Endothelial cell of umbilical vein (primary cell): ENCODE measurements at regions not wholly inside any gene's neighbourhood (a gene's known extent, or its start where the extent isn't known, plus 50 kb on each side); places are given as distances from the start of the nearest gene placed in this dataset.

ENCODE experiments used
- BruUV-seq: library from RNA; stranded (reverse); fragments of 400-500 nt; replicated peaks from 2 replicates; lab custom pipeline; 2021; lab: Mats Ljungman, UMichigan
- CTCF ChIA-PET: fragments of 300-600, 350-600 bp; sonication (Branson Sonifier 250); formaldehyde crosslinking; loops from one replicate; lab custom pipeline; 2021; ENCODE audit warnings: antibody characterized with exemption, inconsistent platforms; lab: Charles Lee
- POLR2A ChIA-PET: fragments of 300-600, 350-600 bp; sonication (Branson Sonifier 250); formaldehyde crosslinking; loops from one replicate; lab custom pipeline; 2021; ENCODE audit warnings: antibody characterized with exemption, inconsistent platforms; lab: Charles Lee
- DNase-seq: peaks from one replicate; pipeline ENCODE4 v3.0.0-alpha.2; 2011; ENCODE audit warnings: low read depth, low spot score
- FAIRE-seq: peaks from 2 replicates; lab custom pipeline; 2011; peaks lifted over from hg19 to GRCh38; lab: Jason Lieb, UNC
- H2AFZ ChIP-seq: 2 replicates; pipeline ENCODE4 v1.6.0; 2012; ENCODE audit warnings: low read depth, low read length, control low read depth, inconsistent platforms
- H3K27ac ChIP-seq: 2 replicates; pipeline ENCODE4 v1.5.1; 2011; ENCODE audit warnings: low read depth, mild to moderate bottlenecking, control low read depth, low read length, moderate library complexity; ENCODE audit not compliant: insufficient read depth
- H3K27me3 ChIP-seq, 2 experiments: 2 replicates each; pipeline versions ENCODE4 v1.6.0 to v1.6.1; 2011; ENCODE audit warnings: low read length in 2 of 2, mixed read lengths in 1 of 2; ENCODE audit not compliant: control insufficient read depth in 2 of 2, insufficient read depth in 2 of 2
- H3K36me3 ChIP-seq, 2 experiments: 2 replicates in 1 of 2; 3 replicates in 1 of 2; pipeline ENCODE4 v1.5.1; 2011; ENCODE audit warnings: low read length in 2 of 2, mild to moderate bottlenecking in 1 of 2, moderate library complexity in 1 of 2; ENCODE audit not compliant: control insufficient read depth in 2 of 2, insufficient read depth in 2 of 2; ENCODE audit errors: extremely low read depth in 1 of 2
- H3K4me1 ChIP-seq: 3 replicates; pipeline ENCODE4 v1.5.1; 2011; ENCODE audit warnings: mild to moderate bottlenecking, low read length; ENCODE audit not compliant: control insufficient read depth, insufficient read depth; ENCODE audit errors: extremely low read depth
- H3K4me2 ChIP-seq: 2 replicates; pipeline ENCODE4 v1.6.1; 2011; ENCODE audit warnings: low read length, control low read depth, mixed read lengths; ENCODE audit not compliant: insufficient read depth
- H3K4me3 ChIP-seq, 3 experiments: fragments of 200-600 bp in 1 of 3; sonication (generic), shearing (Covaris generic) in 1 of 3; replicated peaks in 1 of 3; 2 replicates each; pipeline ENCODE4 v1.5.1; 2011 to 2016; ENCODE audit warnings: control low read depth in 3 of 3, low read length in 3 of 3, mild to moderate bottlenecking in 2 of 3, inconsistent platforms in 1 of 3, low read depth in 1 of 3, moderate library complexity in 1 of 3; ENCODE audit not compliant: insufficient read depth in 1 of 3
- H3K79me2 ChIP-seq: 2 replicates; pipeline ENCODE4 v1.6.0; 2012; ENCODE audit warnings: low read length, inconsistent platforms; ENCODE audit not compliant: control insufficient read depth, insufficient read depth
- H3K9ac ChIP-seq: replicated peaks from 2 replicates; pipeline ENCODE3; 2011; ENCODE audit warnings: low read length, control low read depth; ENCODE audit not compliant: insufficient read depth; ENCODE audit errors: extremely low read depth
- H3K9me1 ChIP-seq: replicated peaks from 3 replicates; pipeline ENCODE4 v1.6.0; 2011; ENCODE audit warnings: mild to moderate bottlenecking, low read length; ENCODE audit not compliant: control insufficient read depth, insufficient read depth; ENCODE audit errors: extremely low read depth
- H3K9me3 ChIP-seq: replicated peaks from 2 replicates; pipeline ENCODE4 v1.5.1; 2012; ENCODE audit warnings: low read length, inconsistent platforms; ENCODE audit not compliant: control insufficient read depth, insufficient read depth
- H4K20me1 ChIP-seq: replicated peaks from 2 replicates; pipeline ENCODE3; 2011; ENCODE audit warnings: mild to moderate bottlenecking, low read length; ENCODE audit not compliant: control insufficient read depth, insufficient read depth; ENCODE audit errors: extremely low read depth
- EZH2 ChIP-seq: IDR thresholded peaks from 2 replicates; pipeline ENCODE4 v1.6.1; 2012; ENCODE audit warnings: borderline replicate concordance, low read depth, mild to moderate bottlenecking, moderate library complexity, low read length, inconsistent platforms; ENCODE audit not compliant: severe bottlenecking
- FOS ChIP-seq: IDR thresholded peaks from 2 replicates; pipeline ENCODE4 v1.6.1; 2011; ENCODE audit warnings: mild to moderate bottlenecking, low read length, moderate library complexity, borderline replicate concordance; ENCODE audit not compliant: insufficient read depth
- GATA2 ChIP-seq: IDR thresholded peaks from 2 replicates; pipeline ENCODE4 v1.7.0; 2011; ENCODE audit warnings: low read depth, mild to moderate bottlenecking, moderate library complexity, mixed read lengths, low read length; ENCODE audit not compliant: insufficient read length, insufficient read depth
- JUN ChIP-seq: IDR thresholded peaks from 2 replicates; pipeline ENCODE4 v1.6.1; 2011; ENCODE audit warnings: borderline replicate concordance, low read depth; ENCODE audit not compliant: insufficient read length, insufficient read depth
- MYC ChIP-seq: IDR thresholded peaks from one replicate; pipeline ENCODE4 v1.6.1; 2011; ENCODE audit warnings: mild to moderate bottlenecking, low read depth, low read length
- POLR2A ChIP-seq: IDR thresholded peaks from 2 replicates; pipeline ENCODE4 v1.6.1; 2012; ENCODE audit warnings: low read depth, mild to moderate bottlenecking, control low read depth, low read length
- POLR2AphosphoS5 ChIP-seq: IDR thresholded peaks from 2 replicates; pipeline ENCODE4 v1.6.1; 2012; ENCODE audit warnings: low read depth, mild to moderate bottlenecking, control low read depth, low read length, moderate library complexity; ENCODE audit not compliant: insufficient read depth
- dilution Hi-C: fragments of 300-500 bp; cut with MboI; formaldehyde crosslinking; loops from one replicate; pipeline ENCODE4 v1.15.0; 2019; ENCODE audit warnings: low sequenced_read_pairs; ENCODE audit not compliant: extremely low pct_ligation_motif_present
- intact Hi-C: fragments of 100-400 bp; cut with micrococcal nuclease; formaldehyde crosslinking; loops from one replicate; pipeline ENCODE4 v1.10.0; 2022
- TF ChIP-seq, protein P1 (sequence below), 2 donors: IDR thresholded peaks; 1 replicate in 1 of 2; 2 replicates in 1 of 2; pipeline ENCODE4 v1.5.1; 2011; ENCODE audit warnings: low read length in 2 of 2, mild to moderate bottlenecking in 2 of 2, moderate library complexity in 2 of 2, control low read depth in 1 of 2, inconsistent platforms in 1 of 2, low read depth in 1 of 2; ENCODE audit not compliant: insufficient read depth in 1 of 2; ENCODE audit errors: extremely low read depth in 1 of 2
- TF ChIP-seq, protein P2 (sequence below): IDR thresholded peaks from 2 replicates; pipeline ENCODE4 v1.6.1; 2011; ENCODE audit not compliant: insufficient read depth, insufficient read length

DNA sequence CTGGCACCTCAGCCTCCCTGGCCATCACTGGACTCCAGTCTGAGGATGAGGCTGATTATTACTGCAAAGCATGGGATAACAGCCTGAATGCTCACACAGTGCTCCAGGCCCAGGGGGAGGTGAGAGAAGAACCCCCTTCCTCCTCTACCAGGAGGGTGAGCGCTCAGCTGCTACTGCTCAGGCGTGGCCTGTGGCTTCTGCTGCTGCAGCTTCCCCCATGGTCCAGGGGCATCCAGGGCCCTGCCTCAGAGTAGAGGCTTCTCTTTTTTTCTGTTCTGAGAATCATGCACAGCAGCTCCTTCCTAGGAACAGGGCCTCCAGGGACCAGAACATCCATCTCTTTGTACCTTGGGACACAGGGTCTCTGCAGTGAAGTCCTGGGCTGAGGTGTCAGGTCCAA is 83.1 kb downstream of the VPREB1 start:
- dilution Hi-C loops: no loop called here
- intact Hi-C loops: no loop called here
- ChIA-PET POLR2A (no interaction called here), CTCF (interaction anchor here (1.2 kb wide), 1 partner anchor 15 kb away, joined by 3 read pairs; no protein-coding TSS in a partner anchor)
- no peak overlapping the region for H3K9ac ChIP-seq
- no peak overlapping the region for H3K4me3 ChIP-seq
- H3K27ac ChIP-seq: no peak overlapping the region
- no peaks in the 10 kb centered on the region for H3K9me3 ChIP-seq
- H4K20me1 ChIP-seq: no peaks in the 10 kb centered on the region
- FAIRE-seq: no peak
- BruUV-seq: no TSS peak
- no peaks in the 10 kb centered on the region for H3K9me1 ChIP-seq
- DNase-seq: no peak
- no peak overlapping the region for H2AFZ ChIP-seq
- no peaks in the 10 kb centered on the region for H3K4me1 ChIP-seq
- TF ChIP-seq POLR2AphosphoS5: no peak
- no peak for TF ChIP-seq POLR2A
- TF ChIP-seq, protein P1, sequence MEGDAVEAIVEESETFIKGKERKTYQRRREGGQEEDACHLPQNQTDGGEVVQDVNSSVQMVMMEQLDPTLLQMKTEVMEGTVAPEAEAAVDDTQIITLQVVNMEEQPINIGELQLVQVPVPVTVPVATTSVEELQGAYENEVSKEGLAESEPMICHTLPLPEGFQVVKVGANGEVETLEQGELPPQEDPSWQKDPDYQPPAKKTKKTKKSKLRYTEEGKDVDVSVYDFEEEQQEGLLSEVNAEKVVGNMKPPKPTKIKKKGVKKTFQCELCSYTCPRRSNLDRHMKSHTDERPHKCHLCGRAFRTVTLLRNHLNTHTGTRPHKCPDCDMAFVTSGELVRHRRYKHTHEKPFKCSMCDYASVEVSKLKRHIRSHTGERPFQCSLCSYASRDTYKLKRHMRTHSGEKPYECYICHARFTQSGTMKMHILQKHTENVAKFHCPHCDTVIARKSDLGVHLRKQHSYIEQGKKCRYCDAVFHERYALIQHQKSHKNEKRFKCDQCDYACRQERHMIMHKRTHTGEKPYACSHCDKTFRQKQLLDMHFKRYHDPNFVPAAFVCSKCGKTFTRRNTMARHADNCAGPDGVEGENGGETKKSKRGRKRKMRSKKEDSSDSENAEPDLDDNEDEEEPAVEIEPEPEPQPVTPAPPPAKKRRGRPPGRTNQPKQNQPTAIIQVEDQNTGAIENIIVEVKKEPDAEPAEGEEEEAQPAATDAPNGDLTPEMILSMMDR (IDR thresholded peaks at IDR 0.05; ENCODE audit: extremely low read depth in 1 of 2, insufficient read depth in 1 of 2, low read depth in 1 of 2, low read length in 2 of 2): no peak
- no peak for TF ChIP-seq EZH2
- TF ChIP-seq JUN: no peak
- no peak for TF ChIP-seq GATA2
- TF ChIP-seq MYC: no peak
- TF ChIP-seq, protein P2, sequence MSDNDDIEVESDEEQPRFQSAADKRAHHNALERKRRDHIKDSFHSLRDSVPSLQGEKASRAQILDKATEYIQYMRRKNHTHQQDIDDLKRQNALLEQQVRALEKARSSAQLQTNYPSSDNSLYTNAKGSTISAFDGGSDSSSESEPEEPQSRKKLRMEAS: no peak
- no peak for TF ChIP-seq FOS
- H3K79me2 ChIP-seq: no peaks in the 10 kb centered on the region
- H3K27me3 ChIP-seq: peaks cover 3 to 6% of the 10 kb centered on the region in 2 experiments
- H3K36me3 ChIP-seq: no peaks in the 10 kb centered on the region
- H3K4me2 ChIP-seq: no peak overlapping the region
